HFFc6 (cell line): ENCODE measurements at regions not wholly inside any gene's neighbourhood (a gene's known extent, or its start where the extent isn't known, plus 50 kb on each side); places are given as distances from the start of the nearest gene placed in this dataset.

Experiments
- DNase-seq: peaks from one replicate; pipeline ENCODE4 v3.0.0-alpha.2; 2018
- H3K27ac Mint-ChIP-seq: 2 replicates; pipeline ENCODE4 v1.8.0; 2020; ENCODE audit warnings: mild to moderate bottlenecking, mixed read lengths
- H3K27me3 Mint-ChIP-seq: 2 replicates; pipeline ENCODE4 v1.8.0; 2021; ENCODE audit warnings: mild to moderate bottlenecking, moderate library complexity, mixed read lengths; ENCODE audit not compliant: insufficient read depth
- H3K36me3 Mint-ChIP-seq: 2 replicates; pipeline ENCODE4 v1.8.0; 2021; ENCODE audit warnings: low read depth, mixed read lengths
- H3K4me1 Mint-ChIP-seq: 2 replicates; pipeline ENCODE4 v1.8.0; 2020; ENCODE audit warnings: low read depth, mixed read lengths
- H3K4me3 Mint-ChIP-seq: 2 replicates; pipeline ENCODE4 v1.8.0; 2020; ENCODE audit warnings: mild to moderate bottlenecking, moderate library complexity, mixed read lengths
- H3K9me3 Mint-ChIP-seq: 2 replicates; pipeline ENCODE4 v1.8.0; 2020; ENCODE audit warnings: mild to moderate bottlenecking, mixed read lengths
- TF ChIP-seq, protein P1 (sequence below): fragments of 200-600 bp; sonication (generic); IDR thresholded peaks from 2 replicates; pipeline ENCODE4 v1.5.0; 2021; ENCODE audit warnings: antibody characterized with exemption, mild to moderate bottlenecking

DNA sequence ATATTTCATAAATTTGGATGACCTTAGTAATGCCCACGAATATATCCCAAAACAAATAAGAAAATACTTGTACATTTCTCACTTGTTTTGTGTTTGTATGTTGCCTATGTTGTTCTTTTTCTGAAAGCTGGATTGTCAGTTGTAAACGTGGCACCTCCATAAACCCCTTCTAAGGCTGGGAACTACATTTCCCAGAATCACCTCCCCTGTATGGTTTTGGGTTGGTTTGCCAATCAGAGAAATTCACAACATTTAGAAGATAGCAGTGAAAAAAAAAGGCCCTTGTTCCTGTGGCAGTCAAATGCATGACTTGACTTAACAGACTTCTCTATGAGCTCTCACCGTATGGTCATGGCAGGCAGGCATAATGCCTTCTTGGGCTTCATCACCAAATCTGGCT is 676.3 kb upstream of the STEAP1 start:
- Mint-ChIP-seq H3K36me3 (peaks cover 5% of the 10 kb centered on the region; the same call in 1 of the 2 replicates), H3K27ac (no peak overlapping the region), H3K4me3 (no peak overlapping the region), H3K27me3 (no peaks in the 10 kb centered on the region), H3K9me3 (peaks cover 37% of the 10 kb centered on the region), H3K4me1 (no peaks in the 10 kb centered on the region)
- TF ChIP-seq, protein P1, sequence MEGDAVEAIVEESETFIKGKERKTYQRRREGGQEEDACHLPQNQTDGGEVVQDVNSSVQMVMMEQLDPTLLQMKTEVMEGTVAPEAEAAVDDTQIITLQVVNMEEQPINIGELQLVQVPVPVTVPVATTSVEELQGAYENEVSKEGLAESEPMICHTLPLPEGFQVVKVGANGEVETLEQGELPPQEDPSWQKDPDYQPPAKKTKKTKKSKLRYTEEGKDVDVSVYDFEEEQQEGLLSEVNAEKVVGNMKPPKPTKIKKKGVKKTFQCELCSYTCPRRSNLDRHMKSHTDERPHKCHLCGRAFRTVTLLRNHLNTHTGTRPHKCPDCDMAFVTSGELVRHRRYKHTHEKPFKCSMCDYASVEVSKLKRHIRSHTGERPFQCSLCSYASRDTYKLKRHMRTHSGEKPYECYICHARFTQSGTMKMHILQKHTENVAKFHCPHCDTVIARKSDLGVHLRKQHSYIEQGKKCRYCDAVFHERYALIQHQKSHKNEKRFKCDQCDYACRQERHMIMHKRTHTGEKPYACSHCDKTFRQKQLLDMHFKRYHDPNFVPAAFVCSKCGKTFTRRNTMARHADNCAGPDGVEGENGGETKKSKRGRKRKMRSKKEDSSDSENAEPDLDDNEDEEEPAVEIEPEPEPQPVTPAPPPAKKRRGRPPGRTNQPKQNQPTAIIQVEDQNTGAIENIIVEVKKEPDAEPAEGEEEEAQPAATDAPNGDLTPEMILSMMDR = no peak
- DNase-seq = no peak

DNA sequence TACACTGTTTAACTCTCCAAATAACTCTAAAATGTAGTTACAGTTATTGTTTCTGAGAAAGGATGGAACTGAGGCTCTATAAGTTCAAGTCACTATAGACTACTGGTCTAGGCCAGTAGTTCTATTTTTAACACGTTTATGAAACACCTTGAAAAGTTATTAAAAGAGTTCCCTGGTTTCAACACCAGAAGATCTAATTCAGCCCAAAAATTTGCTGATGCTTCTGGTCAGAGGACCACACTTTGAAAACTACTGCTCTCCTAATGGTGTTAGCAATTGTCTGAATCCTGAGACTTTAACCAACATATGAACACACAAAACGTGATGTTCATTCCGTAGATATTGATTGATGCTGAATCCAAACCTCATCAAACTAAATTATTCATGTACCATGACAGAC is 658.6 kb upstream of the STEAP1 start:
- no peak for DNase-seq
- no peaks in the 10 kb centered on the region for H3K36me3 Mint-ChIP-seq
- TF ChIP-seq, protein P1 = no peak
- H3K4me3 Mint-ChIP-seq = no peak overlapping the region
- H3K9me3 Mint-ChIP-seq = peaks cover 29% of the 10 kb centered on the region
- no peaks in the 10 kb centered on the region for H3K27me3 Mint-ChIP-seq
- H3K4me1 Mint-ChIP-seq = no peaks in the 10 kb centered on the region
- no peak overlapping the region for H3K27ac Mint-ChIP-seq

DNA sequence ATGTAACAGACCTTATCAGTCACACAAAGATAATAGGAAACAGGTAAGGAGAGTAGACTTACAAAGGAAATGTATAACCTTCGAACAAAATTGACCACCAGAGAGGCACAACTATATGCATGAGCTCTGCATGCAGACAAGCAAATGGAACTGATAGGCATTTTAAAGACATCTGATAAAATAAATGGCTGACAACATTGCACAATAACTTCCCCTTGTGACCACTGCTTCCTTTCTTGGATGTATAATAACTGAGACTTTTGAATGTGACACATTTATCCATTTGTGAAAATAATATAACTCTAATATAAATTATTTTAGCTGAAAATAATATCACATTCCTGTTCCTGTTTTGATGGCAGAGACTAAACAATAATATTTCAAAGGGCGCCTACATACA is 654.2 kb upstream of the STEAP1 start:
- no peaks in the 10 kb centered on the region for H3K4me1 Mint-ChIP-seq
- no peak overlapping the region for H3K27ac Mint-ChIP-seq
- no peak overlapping the region for H3K4me3 Mint-ChIP-seq
- H3K36me3 Mint-ChIP-seq = no peaks in the 10 kb centered on the region
- DNase-seq = no peak
- H3K9me3 Mint-ChIP-seq = peaks cover 17% of the 10 kb centered on the region
- H3K27me3 Mint-ChIP-seq = no peaks in the 10 kb centered on the region
- TF ChIP-seq, protein P1 = no peak

DNA sequence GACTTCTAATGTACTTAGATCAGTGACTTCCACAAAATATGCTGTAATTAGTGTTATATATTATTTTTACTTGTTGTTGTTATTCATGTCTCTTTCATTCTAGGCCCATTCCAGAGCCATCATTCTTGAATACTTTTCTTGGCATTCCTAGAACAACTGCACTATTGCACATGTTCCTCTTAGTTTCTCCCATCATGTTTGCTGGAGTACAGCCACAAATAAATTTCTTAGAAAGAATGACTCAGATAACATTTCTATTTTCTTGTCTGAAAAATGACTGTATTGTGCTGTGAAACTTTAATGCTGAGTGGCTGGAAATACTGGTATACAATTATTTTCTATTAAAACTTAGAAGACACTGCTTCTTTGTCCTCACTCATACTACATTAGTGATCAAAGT is 651.0 kb upstream of the STEAP1 start:
- Mint-ChIP-seq H3K27ac (no peak overlapping the region), H3K27me3 (no peaks in the 10 kb centered on the region), H3K4me3 (no peak overlapping the region), H3K9me3 (peaks cover 10% of the 10 kb centered on the region), H3K4me1 (no peaks in the 10 kb centered on the region), H3K36me3 (no peaks in the 10 kb centered on the region)
- DNase-seq = no peak
- TF ChIP-seq, protein P1 = no peak

DNA sequence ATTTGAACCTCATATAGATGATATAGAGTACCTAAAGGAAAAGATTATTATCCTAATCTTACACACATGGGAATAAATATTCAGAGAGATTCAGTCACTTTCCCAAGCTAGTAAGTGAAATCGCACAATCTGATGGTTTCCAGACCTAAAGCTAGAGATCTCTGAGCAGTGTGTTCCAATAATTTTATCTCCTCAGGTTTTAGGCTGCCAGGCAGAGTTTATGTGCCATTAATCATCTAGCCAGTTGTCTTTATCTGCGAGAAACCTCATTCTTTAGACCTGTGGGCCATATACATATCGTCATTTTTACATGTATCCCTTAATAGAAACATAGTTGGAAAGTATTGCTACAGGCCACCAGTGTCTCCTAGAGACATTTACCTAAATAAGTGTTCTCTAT is 647.2 kb upstream of the STEAP1 start:
- Mint-ChIP-seq H3K27ac (no peak overlapping the region), H3K4me1 (no peaks in the 10 kb centered on the region), H3K27me3 (no peaks in the 10 kb centered on the region), H3K36me3 (no peaks in the 10 kb centered on the region), H3K4me3 (no peak overlapping the region), H3K9me3 (peaks cover 11% of the 10 kb centered on the region)
- DNase-seq = no peak
- TF ChIP-seq, protein P1 = no peak

DNA sequence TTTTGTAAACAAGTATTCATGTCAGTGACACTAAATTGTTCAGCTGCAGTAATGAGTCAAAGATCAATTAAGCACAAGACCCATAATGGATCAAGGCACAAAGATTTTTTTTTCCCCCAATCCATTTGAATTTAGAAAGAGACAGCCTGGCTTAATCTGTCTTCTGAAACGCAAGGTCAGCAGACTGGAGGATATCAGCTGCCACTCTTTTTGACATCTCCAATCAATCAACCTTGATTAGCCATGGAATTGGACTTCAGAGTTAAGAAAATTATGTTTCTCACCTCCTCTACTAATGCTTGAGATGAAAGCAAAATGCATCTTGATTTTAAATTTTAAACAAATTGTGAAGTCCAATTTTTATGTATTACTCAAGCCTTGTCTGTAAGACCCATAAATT is 642.4 kb upstream of the STEAP1 start:
- H3K27ac Mint-ChIP-seq = no peak overlapping the region

More for the DNA sequence above, 642.4 kb upstream of the STEAP1 start:
- no peaks in the 10 kb centered on the region for H3K27me3 Mint-ChIP-seq
- H3K4me3 Mint-ChIP-seq = no peak overlapping the region
- TF ChIP-seq, protein P1 = no peak
- no peaks in the 10 kb centered on the region for H3K4me1 Mint-ChIP-seq
- peaks cover 19% of the 10 kb centered on the region for H3K9me3 Mint-ChIP-seq
- no peak for DNase-seq
- H3K36me3 Mint-ChIP-seq = peaks cover 4% of the 10 kb centered on the region; the same call in 1 of the 2 replicates
